Prostate gland (tissue), 2 donors: ENCODE measurements at regions not wholly inside any gene's neighbourhood (a gene's known extent, or its start where the extent isn't known, plus 50 kb on each side); places are given as distances from the start of the nearest gene placed in this dataset.

Experiments used
- DNase-seq: peaks from one replicate; pipeline ENCODE4 v3.0.0-alpha.2; 2019; ENCODE audit warnings: low spot score
- H3K27ac ChIP-seq, 2 donors: fragments of 200-600 bp; sonication (generic); 2 replicates each; pipeline ENCODE4 v1.5.1; 2017 to 2019
- H3K27me3 ChIP-seq: fragments of 200-600 bp; sonication (generic); replicated peaks from 2 replicates; pipeline ENCODE4 v1.5.1; 2019; ENCODE audit not compliant: insufficient read depth
- H3K36me3 ChIP-seq, 2 donors: fragments of 200-600 bp; sonication (generic); 1 replicate in 1 of 2; 2 replicates in 1 of 2; pipeline versions ENCODE4 v1.5.1 to v1.8.1; 2017 to 2019
- H3K4me1 ChIP-seq: fragments of 200-600 bp; sonication (generic); replicated peaks from 2 replicates; pipeline ENCODE4 v1.5.1; 2019
- H3K4me3 ChIP-seq, 2 donors: fragments of 200-600 bp; sonication (generic); 2 replicates each; pipeline ENCODE4 v1.5.1; 2017 to 2019
- H3K9me3 ChIP-seq: fragments of 200-600 bp; sonication (generic); 2 replicates; pipeline ENCODE4 v1.5.1; 2017
- POLR2A ChIP-seq: fragments of 450-650 bp; IDR thresholded peaks from one replicate; pipeline ENCODE4 v1.6.1; 2016; ENCODE audit warnings: antibody characterized with exemption, mild to moderate bottlenecking
- POLR2AphosphoS5 ChIP-seq: sonication (generic); formaldehyde crosslinking; IDR thresholded peaks from one replicate; pipeline ENCODE4 v1.6.1; 2017; ENCODE audit warnings: antibody characterized with exemption
- WGBS: methylation state at CpG from one replicate; pipeline ENCODE4 v1.1.5; 2018; 5-methylcytosine and 5-hydroxymethylcytosine counted together
- intact Hi-C: fragments of 100-400 bp; cut with DNase I; formaldehyde crosslinking; loops from one replicate; pipeline ENCODE4 v1.14.2; 2022
- TF ChIP-seq, protein P1 (sequence below), 4 experiments: fragments of 200-600 bp in 2 of 4; fragments of 450-650 bp in 2 of 4; sonication (generic) in 2 of 4; IDR thresholded peaks; 1 replicate in 3 of 4; 2 replicates in 1 of 4; pipeline ENCODE4 v1.5.1; 2016 to 2019; ENCODE audit warnings: antibody characterized with exemption in 4 of 4, mild to moderate bottlenecking in 2 of 4, moderate library complexity in 2 of 4

DNA sequence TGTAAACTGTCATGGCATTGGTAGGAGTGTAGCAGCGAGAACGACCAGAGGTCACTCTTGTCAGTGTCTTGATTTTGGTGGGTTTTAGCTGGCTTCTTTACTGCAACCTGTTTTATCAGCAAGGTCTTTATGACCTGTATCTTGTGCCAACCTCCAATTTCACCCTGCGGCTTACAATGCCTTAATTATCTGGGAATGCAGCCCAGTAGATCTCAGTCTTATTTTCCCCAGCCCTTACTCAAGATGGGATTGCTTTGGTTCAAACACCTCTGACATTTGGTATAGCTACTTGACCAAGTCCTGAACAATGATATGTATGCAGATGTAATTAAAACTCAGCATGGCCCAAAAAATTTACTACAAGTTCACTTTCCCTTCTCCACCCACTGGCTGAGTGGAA is 388.4 kb downstream of the RSL24D1 start:
- 77% methylated on average over 3 of the region's 3 CpGs for WGBS
- no peaks in the 10 kb centered on the region for H3K27me3 ChIP-seq
- H3K9me3 ChIP-seq: no peaks in the 10 kb centered on the region
- TF ChIP-seq POLR2AphosphoS5: no peak
- TF ChIP-seq, protein P1, sequence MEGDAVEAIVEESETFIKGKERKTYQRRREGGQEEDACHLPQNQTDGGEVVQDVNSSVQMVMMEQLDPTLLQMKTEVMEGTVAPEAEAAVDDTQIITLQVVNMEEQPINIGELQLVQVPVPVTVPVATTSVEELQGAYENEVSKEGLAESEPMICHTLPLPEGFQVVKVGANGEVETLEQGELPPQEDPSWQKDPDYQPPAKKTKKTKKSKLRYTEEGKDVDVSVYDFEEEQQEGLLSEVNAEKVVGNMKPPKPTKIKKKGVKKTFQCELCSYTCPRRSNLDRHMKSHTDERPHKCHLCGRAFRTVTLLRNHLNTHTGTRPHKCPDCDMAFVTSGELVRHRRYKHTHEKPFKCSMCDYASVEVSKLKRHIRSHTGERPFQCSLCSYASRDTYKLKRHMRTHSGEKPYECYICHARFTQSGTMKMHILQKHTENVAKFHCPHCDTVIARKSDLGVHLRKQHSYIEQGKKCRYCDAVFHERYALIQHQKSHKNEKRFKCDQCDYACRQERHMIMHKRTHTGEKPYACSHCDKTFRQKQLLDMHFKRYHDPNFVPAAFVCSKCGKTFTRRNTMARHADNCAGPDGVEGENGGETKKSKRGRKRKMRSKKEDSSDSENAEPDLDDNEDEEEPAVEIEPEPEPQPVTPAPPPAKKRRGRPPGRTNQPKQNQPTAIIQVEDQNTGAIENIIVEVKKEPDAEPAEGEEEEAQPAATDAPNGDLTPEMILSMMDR (IDR thresholded peaks at IDR 0.05): no peak
- TF ChIP-seq POLR2A: no peak
- no peak overlapping the region for H3K4me3 ChIP-seq
- no peaks in the 10 kb centered on the region for H3K36me3 ChIP-seq
- H3K27ac ChIP-seq: no peak overlapping the region
- H3K4me1 ChIP-seq: no peaks in the 10 kb centered on the region
- DNase-seq: no peak
- intact Hi-C loops: no loop called here

DNA sequence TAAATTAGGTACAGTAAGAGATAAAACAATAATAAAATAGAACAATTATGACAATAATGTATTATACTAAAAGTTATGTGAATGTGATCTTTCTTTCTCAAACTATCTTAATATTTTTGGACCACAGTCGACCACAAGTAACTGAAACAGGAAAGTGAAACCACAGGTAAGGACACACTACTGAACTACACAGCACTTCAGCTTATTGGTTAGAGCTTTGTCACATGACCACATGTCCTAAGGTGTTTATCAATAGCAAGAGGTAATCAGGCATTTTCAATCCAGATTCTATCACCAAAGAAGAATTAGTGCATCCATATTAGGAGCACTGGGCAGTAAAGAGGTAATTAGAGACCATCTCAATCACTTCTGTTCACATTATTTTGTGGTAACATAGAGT is 392.8 kb downstream of the RSL24D1 start:
- DNase-seq: no peak
- no peaks in the 10 kb centered on the region for H3K27me3 ChIP-seq
- WGBS: 56% methylated on average over 1 of the region's 1 CpG
- H3K27ac ChIP-seq: no peak overlapping the region
- H3K4me1 ChIP-seq: no peaks in the 10 kb centered on the region
- H3K36me3 ChIP-seq: no peaks in the 10 kb centered on the region
- H3K9me3 ChIP-seq: no peaks in the 10 kb centered on the region
- no peak overlapping the region for H3K4me3 ChIP-seq
- intact Hi-C loops: no loop called here
- TF ChIP-seq, protein P1 (IDR thresholded peaks at IDR 0.05): no peak
- TF ChIP-seq POLR2AphosphoS5: no peak
- no peak for TF ChIP-seq POLR2A

DNA sequence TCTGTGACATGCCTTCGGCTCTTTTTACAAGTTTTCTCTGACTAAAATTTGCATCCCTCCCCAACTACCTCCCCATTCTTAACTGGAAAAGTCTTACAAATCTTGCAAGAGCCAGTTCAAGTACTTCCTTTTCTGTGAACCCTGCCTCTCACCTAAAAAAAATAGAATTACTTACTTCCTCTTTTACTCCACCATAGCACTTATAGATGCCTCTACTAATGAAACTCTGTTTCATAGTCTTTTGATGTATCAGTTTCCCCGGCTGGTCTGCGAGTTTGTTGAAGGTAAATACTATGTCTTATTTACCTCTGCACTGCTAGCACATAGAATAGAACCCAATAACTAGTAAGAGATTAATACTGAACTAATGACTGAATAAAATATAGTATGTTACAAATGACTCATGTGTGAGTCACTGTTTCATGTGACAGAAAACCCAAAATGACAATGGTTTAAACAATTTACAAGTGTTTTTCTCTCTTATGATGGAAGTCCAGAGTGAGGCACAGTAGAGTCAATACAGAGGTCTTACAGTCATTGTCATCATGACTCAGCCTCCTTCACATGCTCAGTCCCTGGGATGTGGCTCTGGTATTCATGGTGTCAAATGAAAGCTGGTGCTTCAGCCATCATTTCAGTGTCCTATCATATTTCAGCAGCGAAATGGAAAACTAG is 393.5 kb downstream of the RSL24D1 start:
- H3K4me1 ChIP-seq: no peaks in the 10 kb centered on the region
- intact Hi-C loops: no loop called here
- no peak for DNase-seq
- no peak overlapping the region for H3K27ac ChIP-seq
- no peaks in the 10 kb centered on the region for H3K36me3 ChIP-seq
- no peak overlapping the region for H3K4me3 ChIP-seq
- no peaks in the 10 kb centered on the region for H3K9me3 ChIP-seq
- WGBS: 75% methylated on average over 4 of the region's 4 CpGs
- H3K27me3 ChIP-seq: no peaks in the 10 kb centered on the region
- TF ChIP-seq, protein P1 (IDR thresholded peaks at IDR 0.05): no peak
- TF ChIP-seq POLR2AphosphoS5: no peak
- no peak for TF ChIP-seq POLR2A

DNA sequence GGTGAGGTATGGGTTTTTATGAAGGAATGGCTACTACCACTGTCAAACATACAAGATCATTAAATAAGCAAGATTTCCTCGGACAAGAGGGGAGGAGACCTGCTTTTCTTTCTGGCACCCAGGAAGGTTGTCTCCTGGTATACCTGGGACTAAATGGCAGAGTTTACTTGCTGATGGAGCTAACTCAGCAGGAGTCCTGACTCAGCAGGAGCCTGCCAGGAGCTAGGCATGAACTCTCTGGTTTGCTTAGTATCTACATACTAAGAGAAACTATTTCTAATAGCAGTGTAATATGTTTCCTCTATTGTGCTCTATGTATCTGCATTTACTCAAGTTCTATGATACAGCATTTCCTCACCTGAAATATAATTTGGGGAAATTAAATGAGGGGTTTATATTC is 404.2 kb downstream of the RSL24D1 start:
- Histone ChIP-seq H3K4me3 (no peak overlapping the region), H3K27me3 (no peaks in the 10 kb centered on the region), H3K4me1 (no peaks in the 10 kb centered on the region), H3K27ac (no peak overlapping the region), H3K9me3 (no peaks in the 10 kb centered on the region), H3K36me3 (no peaks in the 10 kb centered on the region)
- WGBS: 72% methylated on average over 1 of the region's 1 CpG
- TF ChIP-seq POLR2AphosphoS5 (no peak), POLR2A (no peak)
- TF ChIP-seq, protein P1 (IDR thresholded peaks at IDR 0.05): no peak
- DNase-seq: no peak
- intact Hi-C loops: no loop called here

DNA sequence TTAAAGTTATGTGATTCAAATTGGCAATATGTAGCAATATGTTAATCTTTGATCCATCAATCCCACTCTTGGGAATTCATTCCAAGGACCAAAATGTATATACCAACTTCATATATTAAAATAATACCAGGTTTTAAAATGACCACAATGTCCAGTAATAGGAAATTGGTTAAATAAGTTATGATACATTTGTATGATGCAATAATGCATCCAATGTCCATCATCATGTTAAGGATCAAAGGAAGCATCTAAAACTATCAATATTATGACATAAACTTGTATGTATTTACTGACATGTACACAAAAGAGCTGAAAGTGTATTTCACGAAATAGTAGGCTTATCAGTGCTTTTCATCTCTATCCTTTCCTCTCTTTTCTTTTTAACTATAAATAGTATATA is 406.0 kb downstream of the RSL24D1 start:
- no peak overlapping the region for H3K4me3 ChIP-seq
- no peaks in the 10 kb centered on the region for H3K36me3 ChIP-seq
- intact Hi-C loops: no loop called here
- DNase-seq: no peak
- H3K27me3 ChIP-seq: no peaks in the 10 kb centered on the region
- WGBS: 33% methylated on average over 1 of the region's 1 CpG
- H3K9me3 ChIP-seq: no peaks in the 10 kb centered on the region
- H3K27ac ChIP-seq: no peak overlapping the region
- no peaks in the 10 kb centered on the region for H3K4me1 ChIP-seq
- TF ChIP-seq POLR2A: no peak
- TF ChIP-seq POLR2AphosphoS5: no peak
- TF ChIP-seq, protein P1 (IDR thresholded peaks at IDR 0.05): no peak
